Neural crest cell (in vitro differentiated cells): ENCODE measurements at regions not wholly inside any gene's neighbourhood (a gene's known extent, or its start where the extent isn't known, plus 50 kb on each side); places are given as distances from the start of the nearest gene placed in this dataset.

ENCODE experiments used
- DNase-seq: peaks from one replicate; pipeline ENCODE4 v3.0.0; 2021; ENCODE audit warnings: low read depth, mixed read lengths, low spot score
- H3K27ac Mint-ChIP-seq: one replicate; pipeline ENCODE4 v1.8.0; 2021; ENCODE audit warnings: mild to moderate bottlenecking, mixed read lengths; ENCODE audit not compliant: unreplicated experiment
- H3K27me3 Mint-ChIP-seq: 2 replicates; pipeline ENCODE4 v1.8.0; 2021; ENCODE audit warnings: low read depth, mild to moderate bottlenecking, mixed read lengths
- H3K36me3 Mint-ChIP-seq: 2 replicates; pipeline ENCODE4 v1.8.0; 2021; ENCODE audit warnings: low read depth, mild to moderate bottlenecking, mixed read lengths
- H3K4me1 Mint-ChIP-seq: 2 replicates; pipeline ENCODE4 v1.8.0; 2021; ENCODE audit warnings: mixed read lengths
- H3K4me3 Mint-ChIP-seq: one replicate; pipeline ENCODE4 v1.8.0; 2021; ENCODE audit warnings: mild to moderate bottlenecking, mixed read lengths
- H3K9me3 Mint-ChIP-seq: 2 replicates; pipeline ENCODE4 v1.8.0; 2021; ENCODE audit warnings: mixed read lengths
- TF ChIP-seq, protein P1 (sequence below): fragments of 200-600 bp; sonication (generic); conservative IDR thresholded peaks from 2 replicates; pipeline ENCODE4 v1.5.0; 2021; ENCODE audit warnings: antibody characterized with exemption, mild to moderate bottlenecking

DNA sequence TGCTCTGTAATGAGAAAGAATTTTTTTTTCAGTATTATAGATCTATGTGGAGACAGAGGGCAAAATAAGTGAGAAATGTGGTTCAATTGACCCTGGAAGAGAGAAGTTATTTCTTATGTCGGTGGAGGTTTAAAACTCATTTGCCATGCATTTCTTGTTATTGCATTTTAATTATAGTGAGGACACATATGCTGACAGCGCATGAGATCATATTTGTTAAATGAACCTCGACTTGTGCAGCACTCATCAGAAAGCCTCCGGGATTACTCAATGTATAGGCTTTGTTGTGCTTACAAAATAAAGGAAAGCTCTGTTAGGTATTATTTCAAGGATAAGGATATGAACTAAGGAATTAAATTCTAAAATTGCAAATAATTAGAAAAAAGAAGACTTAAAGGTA is 915.1 kb upstream of the MAP3K7 start:
- no peak for DNase-seq
- H3K4me1 Mint-ChIP-seq: no peaks in the 10 kb centered on the region
- TF ChIP-seq, protein P1, sequence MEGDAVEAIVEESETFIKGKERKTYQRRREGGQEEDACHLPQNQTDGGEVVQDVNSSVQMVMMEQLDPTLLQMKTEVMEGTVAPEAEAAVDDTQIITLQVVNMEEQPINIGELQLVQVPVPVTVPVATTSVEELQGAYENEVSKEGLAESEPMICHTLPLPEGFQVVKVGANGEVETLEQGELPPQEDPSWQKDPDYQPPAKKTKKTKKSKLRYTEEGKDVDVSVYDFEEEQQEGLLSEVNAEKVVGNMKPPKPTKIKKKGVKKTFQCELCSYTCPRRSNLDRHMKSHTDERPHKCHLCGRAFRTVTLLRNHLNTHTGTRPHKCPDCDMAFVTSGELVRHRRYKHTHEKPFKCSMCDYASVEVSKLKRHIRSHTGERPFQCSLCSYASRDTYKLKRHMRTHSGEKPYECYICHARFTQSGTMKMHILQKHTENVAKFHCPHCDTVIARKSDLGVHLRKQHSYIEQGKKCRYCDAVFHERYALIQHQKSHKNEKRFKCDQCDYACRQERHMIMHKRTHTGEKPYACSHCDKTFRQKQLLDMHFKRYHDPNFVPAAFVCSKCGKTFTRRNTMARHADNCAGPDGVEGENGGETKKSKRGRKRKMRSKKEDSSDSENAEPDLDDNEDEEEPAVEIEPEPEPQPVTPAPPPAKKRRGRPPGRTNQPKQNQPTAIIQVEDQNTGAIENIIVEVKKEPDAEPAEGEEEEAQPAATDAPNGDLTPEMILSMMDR: no peak
- no peak overlapping the region for H3K4me3 Mint-ChIP-seq
- H3K27me3 Mint-ChIP-seq: no peaks in the 10 kb centered on the region
- no peaks in the 10 kb centered on the region for H3K36me3 Mint-ChIP-seq
- no peaks in the 10 kb centered on the region for H3K9me3 Mint-ChIP-seq
- H3K27ac Mint-ChIP-seq: no peak overlapping the region

DNA sequence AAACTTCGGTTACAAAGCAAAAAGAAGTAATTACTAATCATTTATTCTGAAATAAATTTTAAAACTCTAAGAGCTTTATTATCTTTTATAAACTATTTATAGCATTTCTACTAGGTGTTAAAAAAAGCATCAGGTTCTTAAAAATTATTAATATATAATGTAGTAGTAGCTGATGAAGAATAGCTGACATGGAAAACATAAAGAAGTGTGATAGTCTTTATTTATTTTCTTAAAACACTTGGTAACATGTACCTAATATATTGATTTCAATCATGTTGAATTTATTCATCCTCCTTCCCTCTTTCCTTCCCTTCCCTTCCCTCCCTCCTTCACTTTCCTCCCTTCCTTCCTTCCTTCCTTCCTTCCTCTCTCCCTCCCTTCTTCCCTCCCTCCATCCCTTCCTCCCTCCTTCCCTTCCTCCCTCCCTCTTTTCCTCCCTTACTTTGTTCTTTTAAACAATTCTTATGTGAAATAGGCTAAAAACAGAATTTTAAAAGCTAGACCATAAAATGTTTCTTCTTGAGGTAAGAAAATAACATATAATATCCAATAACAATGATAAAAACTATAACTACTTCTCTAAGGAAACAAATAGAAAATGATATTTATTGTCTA is 913.9 kb upstream of the MAP3K7 start:
- Mint-ChIP-seq H3K36me3 (no peaks in the 10 kb centered on the region), H3K9me3 (no peaks in the 10 kb centered on the region), H3K4me1 (no peaks in the 10 kb centered on the region), H3K4me3 (no peak overlapping the region), H3K27ac (no peak overlapping the region), H3K27me3 (no peaks in the 10 kb centered on the region)
- DNase-seq: no peak
- TF ChIP-seq, protein P1: no peak

DNA sequence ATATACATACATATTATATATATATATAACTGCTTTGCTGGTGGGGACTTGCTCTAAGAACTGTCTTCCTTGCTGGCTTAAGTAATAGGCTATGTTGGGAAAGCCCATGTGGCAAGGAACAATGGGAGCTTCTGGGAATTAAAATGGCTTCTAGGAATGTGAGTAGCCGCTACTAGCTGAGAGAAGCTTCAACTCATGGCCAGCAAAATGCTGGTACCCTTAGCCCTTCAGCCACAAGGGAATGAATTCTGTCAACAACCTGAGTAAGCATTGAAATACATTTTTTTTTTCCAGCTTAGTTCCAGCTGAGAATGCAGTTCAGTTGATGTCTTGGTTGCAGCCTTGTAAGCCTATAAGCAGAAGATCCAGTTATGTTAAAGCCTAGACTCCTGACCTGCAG is 911.7 kb upstream of the MAP3K7 start:
- Mint-ChIP-seq H3K9me3 (no peaks in the 10 kb centered on the region), H3K36me3 (no peaks in the 10 kb centered on the region), H3K4me3 (no peak overlapping the region), H3K4me1 (no peaks in the 10 kb centered on the region), H3K27me3 (no peaks in the 10 kb centered on the region), H3K27ac (no peak overlapping the region)
- TF ChIP-seq, protein P1: no peak
- no peak for DNase-seq

DNA sequence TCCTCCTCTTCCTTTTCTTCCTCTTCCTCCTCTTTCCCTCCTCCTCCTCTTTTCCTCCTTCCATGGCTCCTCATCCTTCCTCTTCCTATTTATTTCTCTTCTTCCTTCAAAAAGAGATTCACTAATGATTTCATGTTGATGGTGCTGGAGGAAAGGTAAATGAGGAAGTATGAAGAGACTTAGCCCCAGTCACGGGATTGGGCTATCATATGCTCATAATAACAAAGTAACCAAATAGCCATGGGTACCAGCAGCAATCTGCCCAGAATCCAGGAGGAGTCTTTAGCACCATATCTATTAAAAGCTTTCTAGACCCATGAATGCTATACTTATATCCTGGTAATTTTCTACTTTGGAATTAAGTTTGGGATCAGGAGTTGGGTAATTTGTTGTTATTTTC is 910.9 kb upstream of the MAP3K7 start:
- Mint-ChIP-seq H3K27ac (no peak overlapping the region), H3K4me1 (no peaks in the 10 kb centered on the region), H3K9me3 (no peaks in the 10 kb centered on the region), H3K36me3 (no peaks in the 10 kb centered on the region), H3K27me3 (no peaks in the 10 kb centered on the region), H3K4me3 (no peak overlapping the region)
- no peak for DNase-seq
- TF ChIP-seq, protein P1: no peak

DNA sequence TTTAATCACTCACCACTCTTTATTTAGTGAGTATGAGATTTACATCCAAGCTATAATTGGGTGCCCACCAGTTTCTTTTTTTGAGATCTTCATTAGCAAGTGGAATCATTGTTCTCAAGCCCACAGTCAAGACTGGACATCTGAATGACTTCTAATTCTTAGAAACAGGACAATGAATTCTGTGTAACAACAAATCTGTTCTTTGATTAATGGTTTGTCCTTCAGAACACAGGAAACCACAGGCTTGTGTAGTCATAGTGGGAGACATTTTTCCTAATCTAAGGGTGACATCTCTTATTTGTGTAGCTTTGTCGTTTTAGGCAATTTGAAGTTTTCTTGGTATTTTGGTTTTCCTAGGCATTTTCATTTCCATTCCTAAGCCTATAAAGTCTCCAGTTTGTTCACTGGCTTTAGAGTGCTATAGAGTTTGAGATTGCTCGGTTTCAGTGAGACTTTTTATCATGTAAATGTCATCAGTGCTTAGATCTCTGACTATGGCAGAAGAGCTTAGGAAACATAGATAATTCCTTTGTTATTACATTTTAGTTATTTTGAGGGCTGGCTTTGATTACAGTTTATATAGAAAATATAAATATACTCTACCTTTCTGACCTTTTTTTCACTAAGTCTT is 903.9 kb upstream of the MAP3K7 start:
- H3K4me3 Mint-ChIP-seq: no peak overlapping the region
- TF ChIP-seq, protein P1: no peak
- no peaks in the 10 kb centered on the region for H3K27me3 Mint-ChIP-seq
- peak overlapping the region; percentile 60 for H3K27ac Mint-ChIP-seq
- H3K4me1 Mint-ChIP-seq: peaks cover 7% of the 10 kb centered on the region
- no peaks in the 10 kb centered on the region for H3K36me3 Mint-ChIP-seq
- H3K9me3 Mint-ChIP-seq: no peaks in the 10 kb centered on the region
- DNase-seq: no peak
